CD4-positive, alpha-beta T cell treated with Interferon alpha-2 for 1 hour (primary cell): ENCODE measurements at regions not wholly inside any gene's neighbourhood (a gene's known extent, or its start where the extent isn't known, plus 50 kb on each side); places are given as distances from the start of the nearest gene placed in this dataset.
"Not testable (repeated sequence)": the region's sequence is repeated elsewhere in the genome, so short reads cannot be mapped to it uniquely, and the experiment has no call there.

Experiments
- DNase-seq, 2 donors: peaks; one replicate each; pipeline ENCODE4 v3.0.0-alpha.2; 2020 to 2022

- no peak for DNase-seq
These were observed 949.2 kb downstream of the TRHDE start for GRCh38 chr12:73221398-73221797.

GRCh38 chr12:73221836-73222235 lies 949.7 kb downstream of the TRHDE start:
- DNase-seq, result no peak

- no peak for DNase-seq
These were observed 953.3 kb downstream of the TRHDE start for GRCh38 chr12:73225371-73225937.

GRCh38 chr12:73225941-73226340 lies 953.8 kb downstream of the TRHDE start:
- no peak for DNase-seq

GRCh38 chr12:73226593-73226992 lies 954.4 kb downstream of the TRHDE start:
- DNase-seq, result no peak

GRCh38 chr12:73228828-73229227 lies 956.7 kb downstream of the TRHDE start:
- not testable (repeated sequence) for DNase-seq

GRCh38 chr12:73235387-73235786 lies 963.2 kb downstream of the TRHDE start:
- DNase-seq, result no peak

DNA sequence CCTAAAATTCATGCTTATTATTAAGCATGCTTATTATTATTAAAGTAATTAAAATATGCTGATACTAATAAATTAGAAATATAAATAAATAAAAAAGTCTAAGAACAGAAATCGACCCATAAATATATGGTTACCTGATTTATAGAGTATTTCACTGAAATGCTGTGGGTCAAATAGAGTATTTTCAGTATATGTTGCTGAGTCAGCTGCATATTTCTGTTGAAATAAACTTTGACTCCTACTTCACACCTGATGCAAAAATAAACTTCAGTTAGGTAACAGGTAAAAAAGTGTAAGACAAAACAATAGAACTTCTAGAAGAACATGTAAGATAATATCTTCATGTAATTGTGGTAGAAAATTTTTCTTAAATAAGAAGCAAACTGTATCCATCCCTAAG lies 967.9 kb downstream of the TRHDE start:
- DNase-seq, result no peak

DNA sequence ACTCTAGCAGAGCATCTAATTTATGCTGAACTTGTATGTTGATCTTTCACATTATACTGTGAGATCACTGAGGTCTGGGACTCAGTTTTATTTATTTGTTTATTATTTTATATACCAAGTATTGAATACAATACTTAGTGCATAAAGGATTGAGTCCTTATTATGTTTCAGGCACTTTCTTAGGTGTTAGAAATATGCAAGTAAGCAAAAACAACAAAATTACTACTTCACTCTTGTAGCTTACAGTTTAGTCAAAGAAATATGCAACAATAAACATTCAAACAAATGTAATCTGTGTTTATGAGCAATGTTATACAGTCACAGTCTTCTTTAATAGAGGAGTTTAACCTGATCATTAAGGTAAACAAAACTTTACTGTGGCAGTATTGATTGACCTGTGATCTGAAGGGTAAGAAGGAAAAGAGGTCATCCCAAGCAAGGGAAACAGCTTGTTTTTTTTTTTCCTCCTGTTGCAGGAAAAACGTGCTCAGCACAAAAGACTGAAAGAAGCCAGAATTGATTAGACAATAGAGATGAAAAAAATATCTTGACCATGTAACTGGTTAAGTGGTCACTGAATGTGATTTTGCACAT lies 990.7 kb downstream of the TRHDE start:
- DNase-seq, result no peak

DNA sequence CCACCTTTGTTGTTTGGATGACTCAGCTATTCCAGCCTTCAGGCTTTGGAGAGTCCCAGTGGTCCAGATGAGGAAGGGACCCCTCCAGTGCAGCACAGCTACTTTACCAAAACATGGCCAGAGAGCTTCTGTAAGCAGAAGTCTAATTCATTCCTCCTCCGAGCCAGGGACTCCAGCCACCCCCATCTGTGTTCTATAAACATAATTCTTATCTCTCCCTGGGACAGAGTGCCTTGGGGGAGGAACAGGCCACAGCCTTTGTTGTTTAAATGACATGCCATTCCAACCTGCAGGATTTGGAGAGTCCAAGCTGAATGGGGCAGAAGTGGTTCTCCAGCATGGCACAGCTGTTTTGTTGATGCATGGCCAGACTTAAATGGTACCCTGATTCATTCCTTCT lies 994.0 kb downstream of the TRHDE start:
- DNase-seq, result no peak

GRCh38 chr12:73274976-73275375 lies 1002.8 kb downstream of the TRHDE start:
- no peak for DNase-seq

- no peak for DNase-seq
These were observed 1005.8 kb downstream of the TRHDE start for GRCh38 chr12:73277971-73278370.

DNA sequence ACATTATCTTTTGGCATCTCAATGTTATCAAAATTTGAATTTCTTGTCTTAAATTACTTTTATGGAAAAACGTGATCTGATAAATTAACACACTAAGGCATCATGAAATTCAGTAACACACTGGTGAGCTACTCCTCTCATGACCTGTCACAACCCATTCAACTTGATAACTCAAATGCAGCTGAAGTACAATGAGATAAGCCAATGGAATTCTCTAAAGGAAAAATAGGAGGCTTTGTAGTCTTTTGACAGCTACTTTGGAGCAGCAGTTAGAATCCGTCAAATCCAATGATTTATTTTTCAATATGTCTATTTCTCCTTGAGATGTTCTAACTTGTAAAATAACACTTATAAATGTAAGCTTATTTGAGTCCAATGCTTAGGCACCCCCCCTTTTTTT lies 1029.4 kb downstream of the TRHDE start:
- no peak for DNase-seq

- no peak for DNase-seq
These were observed 1035.1 kb downstream of the TRHDE start for GRCh38 chr12:73307260-73307659.

GRCh38 chr12:73308079-73308478 lies 1035.9 kb downstream of the TRHDE start:
- no peak for DNase-seq

- no peak for DNase-seq
These were observed 1036.6 kb downstream of the TRHDE start for GRCh38 chr12:73308747-73309146.

DNA sequence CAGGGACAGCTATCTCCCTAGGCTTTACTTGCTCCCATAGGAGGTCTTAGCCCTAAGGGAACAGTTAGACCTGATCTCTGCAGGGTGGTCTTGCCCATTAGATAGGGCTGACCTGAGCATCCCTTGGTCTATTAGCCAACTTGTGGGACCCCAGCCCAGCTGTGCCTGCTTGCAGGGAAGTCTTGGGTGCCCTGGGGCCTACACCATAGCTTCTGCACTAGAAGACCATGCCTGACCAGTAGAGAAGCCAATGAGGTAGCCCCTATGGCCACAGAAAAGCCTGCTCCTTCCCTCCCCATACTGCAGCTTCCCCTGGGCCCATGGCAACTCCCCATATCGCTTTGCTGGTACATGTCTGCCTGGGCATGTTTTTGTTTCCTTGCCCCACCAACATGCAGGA lies 1049.1 kb downstream of the TRHDE start:
- DNase-seq, result no peak

GRCh38 chr12:73321776-73322175 lies 1049.6 kb downstream of the TRHDE start:
- DNase-seq, result no peak

GRCh38 chr12:73330584-73331351 lies 1058.6 kb downstream of the TRHDE start:
- DNase-seq, result no peak

- DNase-seq, result no peak
These were observed 1069.5 kb downstream of the TRHDE start for GRCh38 chr12:73341559-73342247.

GRCh38 chr12:73342733-73343132 lies 1070.6 kb downstream of the TRHDE start:
- no peak for DNase-seq

DNA sequence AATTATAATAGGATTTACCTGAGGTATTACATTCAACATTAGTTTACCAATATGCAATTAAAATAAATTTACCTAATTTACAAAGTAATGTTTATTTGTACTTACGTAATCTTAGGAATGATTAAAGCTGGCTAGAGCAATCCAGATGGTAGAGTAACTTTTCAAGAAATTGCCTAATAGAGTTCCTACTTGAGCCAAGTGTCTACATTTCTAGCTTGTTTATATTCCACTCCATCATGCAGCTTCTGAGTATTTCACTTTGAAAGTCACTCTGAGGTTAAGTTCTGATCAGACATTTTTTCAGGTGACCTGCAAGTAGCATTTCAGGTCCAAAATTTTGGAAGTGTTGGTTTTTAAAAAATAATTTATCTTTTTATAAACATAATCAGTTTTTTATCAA lies 1080.7 kb downstream of the TRHDE start:
- DNase-seq, result no peak

- DNase-seq, result no peak
These were observed 1089.1 kb downstream of the TRHDE start for GRCh38 chr12:73361156-73361863.
